Islet precursor cell (in vitro differentiated cells): ENCODE measurements at regions not wholly inside any gene's neighbourhood (a gene's known extent, or its start where the extent isn't known, plus 50 kb on each side); places are given as distances from the start of the nearest gene placed in this dataset.

ENCODE experiments used
- DNase-seq: peaks from one replicate; pipeline ENCODE4 v3.0.0-alpha.2; 2018

DNA sequence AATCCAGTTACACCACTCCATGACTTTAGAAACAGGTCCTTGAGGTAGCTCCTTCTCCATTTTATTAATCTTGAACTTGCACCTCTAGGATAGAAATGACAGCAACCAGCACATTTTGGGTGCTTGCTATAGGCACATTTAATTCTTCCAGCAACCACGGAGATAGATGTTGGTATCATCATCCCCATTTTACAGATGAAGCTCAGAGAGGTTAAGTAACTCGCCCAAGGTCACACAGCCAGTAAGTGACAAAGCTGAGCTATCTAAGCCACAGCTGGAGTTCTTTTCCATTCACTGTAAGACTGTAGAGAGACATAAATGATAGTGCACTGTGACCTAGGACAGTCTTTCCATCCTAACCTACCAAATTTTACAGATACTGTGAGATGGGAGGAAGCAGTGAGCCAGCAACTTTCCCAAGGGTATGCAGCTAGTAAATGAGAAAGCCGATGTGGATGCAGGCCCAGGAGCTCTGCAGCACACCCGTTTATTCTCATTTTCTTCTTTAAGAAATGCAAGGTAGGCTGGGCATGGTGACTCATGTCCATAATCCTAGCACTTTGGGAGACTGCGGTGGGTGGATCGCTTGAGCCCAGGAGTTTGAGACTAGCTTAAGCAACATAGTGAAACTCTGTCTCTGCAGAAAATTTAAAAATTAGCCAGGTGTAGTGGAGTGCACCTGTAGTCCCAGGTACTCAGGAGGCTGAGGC is 103.2 kb downstream of the TBX5 start:
- DNase-seq = no peak

DNA sequence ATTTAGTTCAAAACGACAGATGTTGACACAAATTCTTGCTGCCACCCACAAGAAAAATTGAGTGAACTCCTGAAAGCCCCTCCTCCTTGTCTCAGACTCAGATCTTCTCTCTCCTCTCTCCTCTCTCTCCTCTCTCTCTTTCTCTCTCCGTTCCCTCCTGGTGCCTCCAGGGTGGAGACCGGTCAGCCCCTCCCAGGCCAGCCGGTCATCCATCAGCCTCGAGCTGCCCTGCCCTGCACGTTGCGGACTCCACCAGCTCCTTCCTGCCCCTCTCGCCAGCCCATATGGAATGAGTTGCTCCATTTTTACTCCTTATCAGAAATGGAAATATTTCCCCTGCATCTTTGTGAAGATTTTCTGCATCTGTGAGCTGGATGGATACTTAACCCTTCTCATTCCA is 103.8 kb downstream of the TBX5 start:
- DNase-seq = no peak

DNA sequence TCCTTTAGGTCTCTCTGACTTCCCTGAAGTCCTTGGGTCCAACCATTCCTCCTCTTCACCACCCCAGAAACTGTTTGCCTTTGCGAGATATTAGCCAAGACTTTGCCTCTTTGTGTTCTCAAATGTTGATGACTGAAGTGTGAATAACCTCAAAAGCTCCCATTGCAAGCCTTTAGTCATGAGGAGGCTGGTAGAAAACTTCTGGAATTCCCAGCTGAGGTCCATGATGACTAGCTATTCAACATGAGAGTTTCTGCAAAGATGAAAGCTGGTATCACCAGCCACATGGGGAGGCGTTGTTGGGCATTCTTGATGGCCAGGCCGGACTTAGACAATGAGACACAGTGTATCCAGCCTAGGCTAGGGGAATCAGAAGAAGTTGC is 111.7 kb downstream of the TBX5 start:
- no peak for DNase-seq

DNA sequence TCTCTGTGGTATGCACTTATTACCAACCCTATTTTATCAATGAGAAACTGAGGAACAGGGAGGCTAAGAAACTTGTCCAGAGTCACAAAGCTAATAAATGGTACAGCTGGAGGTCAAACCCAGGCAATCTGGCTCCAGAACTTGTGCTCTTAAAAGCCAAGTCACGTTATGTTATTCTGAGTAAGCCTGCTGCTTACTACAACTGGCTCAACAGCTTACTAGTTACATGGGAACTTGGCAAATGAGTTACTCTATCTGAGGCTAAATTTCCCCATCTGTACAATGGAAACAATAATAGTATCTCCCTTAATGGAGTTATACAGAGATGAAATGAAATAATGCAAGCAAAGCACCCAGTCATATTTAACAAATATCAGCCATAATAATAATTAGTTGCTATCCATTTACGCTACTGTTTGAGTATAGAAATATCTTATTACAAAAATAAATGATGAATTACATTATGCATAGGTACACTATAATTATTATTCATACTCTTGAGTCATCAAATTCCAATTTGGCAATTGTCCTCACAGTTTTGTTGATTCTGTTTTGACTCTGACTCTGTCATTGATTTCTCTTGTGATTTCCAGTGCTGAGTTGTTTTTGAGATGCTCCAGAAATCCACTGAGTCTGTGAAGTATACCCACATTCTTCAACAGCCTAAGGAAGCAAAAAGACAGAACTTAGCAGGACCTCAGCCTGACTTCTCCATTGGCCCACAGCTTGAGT is 112.2 kb downstream of the TBX5 start:
- no peak for DNase-seq

DNA sequence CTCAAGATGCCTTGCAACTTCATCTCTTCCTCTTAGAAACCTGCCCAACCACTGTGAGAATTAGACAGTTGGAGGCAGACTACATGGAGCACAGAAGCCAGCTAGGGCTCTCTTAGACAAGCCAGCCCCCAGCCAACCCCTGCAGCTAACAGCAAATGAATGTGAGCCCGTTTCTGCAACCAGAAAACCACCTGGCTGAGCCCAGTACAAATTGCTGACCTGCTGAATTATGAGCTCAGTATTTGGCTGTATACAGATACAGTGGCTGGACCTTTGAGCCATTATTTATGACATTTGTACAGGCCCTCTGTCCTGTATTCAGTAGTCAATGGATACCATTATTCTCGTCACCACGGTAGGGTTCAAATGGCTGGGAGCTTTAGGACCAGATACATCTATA is 112.9 kb downstream of the TBX5 start:
- no peak for DNase-seq

DNA sequence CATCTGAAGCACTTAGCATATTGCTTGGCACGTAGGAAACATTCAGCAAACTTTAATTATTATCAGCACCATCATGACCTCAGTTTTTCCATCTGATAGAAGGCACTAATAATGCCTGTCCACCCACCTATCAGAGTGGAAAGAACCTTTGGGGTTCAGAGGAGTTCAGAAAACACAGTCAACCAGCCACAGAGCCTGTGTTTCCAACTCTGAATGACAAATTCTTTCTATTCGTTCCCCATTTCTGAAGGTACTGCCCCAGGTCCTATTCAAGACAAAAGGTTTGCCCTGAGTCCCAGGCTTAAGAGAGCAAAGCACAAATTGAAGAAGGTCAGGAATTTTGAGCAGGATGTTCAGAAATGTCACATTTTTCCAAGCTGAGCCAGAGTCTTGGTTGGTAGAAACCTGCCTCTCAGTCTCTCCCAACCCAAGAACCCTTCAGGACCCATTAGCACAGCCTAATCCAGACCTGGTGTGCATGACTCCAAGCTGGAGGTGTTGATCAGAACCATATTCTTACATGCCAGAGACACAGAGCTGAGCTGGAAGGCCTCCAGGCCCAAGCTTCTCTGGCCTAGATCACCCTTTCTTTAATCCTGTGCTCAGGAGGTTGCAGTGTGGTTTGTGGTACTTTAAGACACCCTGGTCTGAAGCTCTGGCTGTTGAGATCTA is 114.4 kb downstream of the TBX5 start:
- no peak for DNase-seq

DNA sequence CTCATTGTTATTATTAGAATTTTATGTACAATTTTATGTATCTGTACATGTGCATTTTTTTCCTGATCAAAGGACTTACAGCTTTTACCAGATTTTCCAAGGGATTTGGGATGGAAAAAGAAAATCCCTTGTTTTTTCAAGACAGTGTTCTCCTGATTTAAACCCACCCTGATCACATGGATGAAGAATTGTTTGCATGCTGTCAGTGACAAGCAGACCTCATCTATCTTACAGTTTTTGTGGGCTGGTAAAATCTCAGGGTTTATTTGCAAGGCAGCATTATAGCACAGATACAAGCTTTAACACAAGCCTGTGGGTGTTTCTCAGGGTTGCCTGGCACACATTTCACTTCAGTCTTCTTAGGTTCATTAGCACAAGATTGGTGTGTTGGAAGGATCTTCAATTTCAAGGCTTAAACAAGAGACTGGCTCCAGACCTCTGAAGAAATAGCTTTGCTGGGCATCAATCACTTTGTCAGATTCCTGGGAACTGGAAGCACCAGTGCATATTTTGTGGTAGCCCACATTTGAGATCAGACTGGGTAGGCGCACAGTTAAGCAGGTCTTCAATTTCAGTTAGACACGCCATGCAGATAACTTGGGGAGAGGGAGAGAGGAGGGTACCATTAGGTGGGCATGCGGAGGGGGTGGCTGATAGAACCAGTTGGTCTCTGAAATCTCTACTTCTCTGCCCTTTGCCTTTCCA is 118.0 kb downstream of the TBX5 start:
- DNase-seq = peak; percentile 66

DNA sequence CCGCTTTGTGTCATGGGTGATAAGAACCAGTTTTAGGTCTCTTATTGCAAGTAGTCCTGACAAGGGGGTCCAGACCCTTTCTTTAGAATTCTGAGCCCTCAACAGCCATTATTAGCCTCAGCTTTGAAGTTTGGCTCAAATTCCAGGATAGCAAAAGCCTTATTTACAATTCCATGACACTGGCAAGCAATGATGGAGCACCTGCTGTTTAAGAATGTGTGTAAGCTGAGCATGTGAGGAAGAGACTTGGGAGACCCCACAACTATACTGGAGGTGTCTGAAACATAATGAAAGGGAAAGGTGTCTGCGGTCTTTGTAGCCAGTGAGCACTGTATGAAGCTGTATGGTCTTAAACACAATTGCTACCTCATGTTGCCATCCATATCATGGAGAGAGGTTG is 119.8 kb downstream of the TBX5 start:
- no peak for DNase-seq

DNA sequence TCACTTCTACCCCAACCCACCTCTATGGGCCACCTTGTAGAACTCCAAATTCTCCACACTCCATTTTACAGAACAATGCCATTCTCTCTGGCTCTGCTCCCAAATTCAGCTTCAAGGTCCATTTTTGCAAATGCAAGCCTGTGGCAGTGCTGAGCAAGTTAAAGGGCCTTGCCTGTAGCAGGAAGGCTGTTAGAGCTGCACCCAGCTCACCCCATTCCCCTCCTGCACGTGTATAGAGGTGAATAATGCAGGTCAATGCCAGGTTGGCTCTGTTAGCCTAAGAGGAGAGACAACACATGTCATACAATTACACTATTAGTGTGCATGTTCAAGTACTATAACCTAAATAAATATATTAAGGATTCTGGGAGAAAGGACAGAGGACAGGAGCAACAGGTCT is 120.4 kb downstream of the TBX5 start:
- DNase-seq = no peak

DNA sequence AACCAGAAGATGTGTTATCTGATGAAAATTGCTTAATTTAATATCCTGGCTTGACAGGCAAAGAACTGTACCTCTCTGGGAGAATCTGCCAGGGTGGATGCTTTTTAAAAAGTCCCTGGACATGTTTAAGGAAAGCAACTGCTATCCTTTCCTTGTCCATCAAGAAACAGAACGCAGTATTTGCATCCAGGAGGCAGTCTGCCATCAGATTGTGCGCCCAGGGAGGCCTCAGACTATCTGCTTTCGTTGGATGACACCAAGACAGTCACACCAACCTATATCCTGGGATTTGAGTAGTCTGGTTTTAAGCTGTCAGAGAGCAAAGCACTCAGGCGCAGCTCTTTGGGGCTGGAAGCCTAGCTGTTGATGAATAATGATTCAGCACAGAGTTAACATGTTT is 121.9 kb downstream of the TBX5 start:
- no peak for DNase-seq

DNA sequence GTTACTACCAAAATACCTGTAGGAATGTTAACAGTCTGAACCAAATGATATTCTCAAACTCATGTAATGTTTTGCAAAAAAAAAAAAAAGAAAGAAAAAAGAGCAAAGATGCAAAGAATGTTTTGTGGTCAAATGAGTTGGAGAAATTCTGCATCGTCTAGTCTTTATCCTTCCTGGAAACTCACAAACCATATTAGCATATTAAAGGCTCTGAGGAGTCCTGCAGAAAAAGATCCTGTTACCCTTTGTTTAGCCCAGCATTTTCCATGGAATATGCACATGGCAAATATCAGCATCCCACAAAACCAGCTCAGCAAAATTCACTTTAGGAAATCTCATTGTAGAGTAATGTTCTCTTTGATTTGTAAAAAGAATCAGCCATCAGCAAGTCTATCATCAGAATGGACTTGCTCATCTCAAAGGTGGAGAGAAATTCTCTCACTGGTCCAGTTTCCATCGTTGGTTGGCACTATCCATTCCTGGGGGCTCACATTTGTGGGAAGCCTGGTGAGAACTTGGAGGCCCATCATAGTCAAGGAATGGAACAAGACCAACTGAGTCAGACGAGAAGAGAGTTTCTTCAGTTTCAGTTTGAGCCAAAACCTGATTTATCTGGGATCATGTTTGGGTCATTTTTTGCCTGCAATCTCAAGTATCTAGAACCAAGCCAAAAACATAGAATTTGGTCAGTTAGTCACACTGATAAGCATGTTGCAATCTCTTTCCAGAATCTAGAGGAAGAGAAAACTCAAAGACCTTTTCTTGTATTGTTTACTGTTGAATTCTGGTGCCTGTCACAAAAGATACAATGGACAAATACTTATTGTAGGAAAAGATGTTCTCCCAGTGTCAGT is 129.8 kb downstream of the TBX5 start:
- DNase-seq = no peak

DNA sequence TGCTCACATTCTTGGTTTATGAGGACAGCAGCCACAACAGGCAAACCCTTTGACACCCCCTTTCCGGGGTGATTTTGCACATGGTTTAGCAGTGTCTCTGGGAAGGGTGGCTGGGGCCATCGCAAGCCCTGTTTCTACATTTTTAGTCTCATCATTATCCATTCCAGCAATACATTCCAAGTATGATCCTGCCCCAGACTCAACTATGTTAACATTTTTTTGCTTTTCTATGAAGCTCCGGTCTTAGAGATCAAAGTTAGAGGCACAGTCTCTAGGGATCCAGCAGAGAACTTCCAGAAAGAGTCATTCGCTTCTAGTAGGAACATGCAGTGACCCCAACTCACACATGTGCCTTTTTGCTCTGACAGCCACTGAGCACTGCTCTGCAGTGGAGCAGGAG is 130.9 kb downstream of the TBX5 start:
- DNase-seq = no peak

DNA sequence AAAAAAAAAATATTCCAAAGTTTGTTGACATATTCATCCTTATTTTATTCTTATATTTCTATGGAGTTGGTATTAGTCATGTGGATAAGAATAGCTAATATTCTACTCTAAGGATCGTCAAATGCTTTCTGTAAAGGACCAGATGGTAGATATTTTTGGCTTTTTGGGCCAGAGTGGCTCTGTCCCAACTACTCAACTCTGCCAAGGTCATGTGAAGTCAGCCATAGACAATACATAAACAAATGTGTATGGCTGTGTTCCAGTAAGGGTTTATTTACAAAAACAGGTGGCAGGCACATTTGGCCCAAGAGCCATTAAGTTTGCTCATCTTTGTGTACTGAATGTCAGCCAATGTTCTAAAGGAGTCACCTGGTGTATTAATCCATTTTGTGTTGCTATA is 131.8 kb downstream of the TBX5 start:
- no peak for DNase-seq

DNA sequence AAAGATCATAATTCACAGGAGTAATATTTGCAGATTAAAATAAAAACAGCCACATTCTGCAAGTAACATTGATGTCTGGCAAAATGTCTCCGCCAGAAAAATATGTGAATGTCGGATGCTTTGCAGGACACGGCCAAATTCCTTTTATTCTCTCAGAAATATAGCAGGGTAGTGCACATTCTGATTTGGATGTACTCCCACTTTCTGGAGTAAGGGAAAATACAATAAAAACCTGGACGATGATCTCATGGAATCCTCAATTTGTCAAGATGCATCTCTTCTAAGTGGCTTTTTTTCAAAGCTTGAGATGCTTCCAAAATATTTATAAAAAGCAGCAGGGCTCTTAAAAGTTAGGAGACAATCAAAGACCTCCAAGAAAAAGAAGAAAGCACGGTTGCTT is 133.3 kb downstream of the TBX5 start:
- DNase-seq = no peak

DNA sequence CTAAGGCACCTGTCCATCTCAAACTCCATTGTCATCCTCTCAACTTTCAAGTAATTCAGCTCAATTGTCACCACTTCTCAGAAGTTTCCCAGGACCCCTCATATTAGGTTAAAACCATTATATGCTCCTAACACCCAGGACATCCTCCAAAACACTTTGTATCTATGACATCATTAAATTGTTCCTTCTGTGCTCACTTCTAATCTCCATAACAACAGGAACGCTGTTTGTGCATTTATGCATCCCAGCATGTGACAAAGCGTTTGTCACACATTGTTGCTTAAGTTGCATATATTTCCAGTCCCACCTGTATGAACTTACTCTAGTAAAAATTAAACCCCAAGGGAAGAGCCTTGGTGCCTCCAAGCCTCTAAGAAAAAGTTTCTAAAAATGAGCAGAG is 133.9 kb downstream of the TBX5 start:
- DNase-seq = no peak

DNA sequence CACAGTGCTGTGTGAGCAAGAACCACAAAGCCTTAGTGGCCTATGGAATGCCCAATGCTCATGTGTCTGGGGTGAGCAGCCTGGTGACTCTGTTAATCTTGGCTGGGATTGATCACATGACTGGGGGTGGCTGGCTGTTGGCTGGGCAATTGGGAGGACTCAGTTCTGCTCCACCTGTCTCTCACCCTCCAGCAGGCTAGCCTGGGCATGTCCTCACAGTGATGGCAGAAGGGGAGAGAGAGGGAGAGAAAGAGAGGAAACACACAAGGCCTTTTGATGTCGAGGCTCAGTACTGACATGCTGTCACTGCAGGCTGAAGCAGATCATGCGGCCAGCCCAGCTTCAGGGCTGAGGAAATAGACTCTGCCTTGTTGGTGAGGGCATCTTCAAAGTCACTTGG is 136.8 kb downstream of the TBX5 start:
- DNase-seq = peak; percentile 78

DNA sequence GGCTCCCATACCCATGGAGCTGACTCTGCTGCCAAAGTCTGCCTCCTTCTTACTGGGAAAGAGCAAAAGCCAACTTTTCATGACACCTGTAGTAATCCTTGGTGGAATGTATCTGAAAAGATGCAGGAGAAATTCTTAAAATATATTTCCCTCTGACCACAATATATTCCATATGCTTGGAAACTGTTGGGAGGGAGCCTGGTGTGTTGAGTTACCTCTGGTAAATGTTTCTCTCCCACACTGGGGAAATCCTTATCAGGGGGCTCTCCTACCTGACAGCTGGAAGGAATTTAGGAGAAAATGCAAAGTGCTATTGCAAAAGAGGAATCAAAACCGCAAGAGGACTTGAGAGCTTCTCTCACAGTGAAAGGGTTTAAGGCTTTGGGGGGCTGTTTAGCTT is 139.4 kb downstream of the TBX5 start:
- DNase-seq = no peak

DNA sequence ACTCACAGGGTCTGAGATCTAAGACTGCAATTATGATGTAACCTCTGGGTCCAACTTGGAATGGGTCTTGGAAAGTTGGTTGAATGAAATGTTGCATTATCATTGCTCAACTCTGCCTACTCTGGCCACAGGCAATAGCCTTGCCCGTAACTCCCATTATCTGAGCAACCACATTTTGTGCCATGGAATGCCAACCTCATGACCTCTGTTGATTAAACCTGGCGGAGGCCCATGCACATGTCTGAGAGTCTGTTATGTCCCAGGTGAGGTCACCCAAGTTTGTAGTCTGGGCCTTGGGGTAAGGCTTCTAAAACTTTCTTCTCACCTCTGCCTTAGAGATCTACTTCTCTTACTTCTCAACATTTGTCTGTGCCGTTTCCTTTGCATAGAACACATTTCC is 140.9 kb downstream of the TBX5 start:
- no peak for DNase-seq

DNA sequence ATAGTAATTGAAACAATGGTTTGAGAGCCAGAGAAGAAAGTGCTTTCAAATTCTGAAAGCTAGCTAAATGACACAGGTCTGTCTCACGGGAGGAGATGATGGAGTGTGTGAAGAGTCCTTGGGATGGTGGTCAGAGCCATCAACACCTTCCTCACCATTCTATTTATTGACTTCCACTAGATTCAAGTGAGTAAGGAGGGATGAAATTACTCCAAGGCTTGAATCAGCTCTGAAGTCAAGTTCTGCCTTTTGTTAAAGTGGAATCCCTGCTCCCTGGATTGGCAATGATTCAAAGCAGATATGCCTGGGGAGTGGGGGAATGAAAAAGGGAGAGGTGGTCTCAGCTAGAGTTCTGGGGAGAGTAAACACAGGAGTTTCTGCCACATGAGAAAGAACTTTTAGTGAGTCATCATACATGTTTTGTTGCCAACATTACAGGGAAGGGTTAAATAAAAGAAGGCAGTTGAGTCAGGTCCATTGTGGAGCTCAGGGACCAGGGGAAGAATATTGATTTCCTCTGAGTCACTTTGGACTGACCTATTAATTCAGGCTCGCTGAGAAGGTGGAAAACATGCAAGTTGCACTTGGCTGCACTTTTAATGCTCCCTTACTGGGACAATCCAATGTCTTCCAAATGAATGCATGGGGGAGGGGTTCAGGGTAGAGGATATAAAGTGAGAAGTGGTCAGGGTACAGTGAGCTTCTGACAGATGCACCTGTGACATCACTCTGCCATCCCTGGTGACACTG is 142.7 kb downstream of the TBX5 start:
- DNase-seq = no peak

DNA sequence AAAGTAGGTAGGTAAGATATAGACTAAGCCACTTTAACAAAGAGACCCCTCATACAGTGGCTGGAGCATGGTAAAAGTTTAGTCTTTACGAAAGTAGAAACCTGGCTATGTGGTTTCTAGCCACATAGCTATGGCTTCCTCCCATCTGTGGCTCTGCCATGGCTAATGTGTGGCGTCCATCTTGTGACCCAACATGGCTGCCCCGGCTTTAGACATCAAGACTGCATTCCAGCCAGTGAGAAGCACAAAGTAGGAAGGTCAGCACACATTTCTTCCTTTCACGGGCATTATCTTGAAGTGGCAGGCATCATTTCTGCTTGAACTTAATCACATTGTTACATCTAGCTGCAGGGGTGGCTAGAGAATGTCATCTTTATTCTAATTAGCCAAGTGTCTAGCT is 148.3 kb downstream of the TBX5 start:
- DNase-seq = no peak

DNA sequence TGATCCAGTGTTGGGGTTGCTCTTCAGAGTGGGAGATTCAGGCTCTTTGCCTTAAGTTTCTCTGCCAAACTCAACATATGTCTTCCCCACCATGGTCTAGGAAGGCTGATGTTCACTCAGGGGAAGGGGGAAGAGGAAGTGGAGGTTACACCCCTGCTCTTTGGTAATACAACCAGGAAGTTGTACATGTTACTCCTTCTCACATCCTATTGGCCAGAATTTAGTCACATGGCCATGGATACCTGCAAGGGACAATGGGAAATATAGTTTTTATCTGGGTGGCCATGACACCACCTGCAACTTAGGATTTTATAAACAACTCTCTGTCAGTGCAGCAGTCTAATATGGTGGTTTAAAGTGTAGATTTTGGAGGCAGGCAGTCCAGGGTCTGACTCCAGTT is 150.9 kb downstream of the TBX5 start:
- no peak for DNase-seq
